Hippocampal formation (tissue), 2 donors: ENCODE measurements at regions not wholly inside any gene's neighbourhood (a gene's known extent, or its start where the extent isn't known, plus 50 kb on each side); places are given as distances from the start of the nearest gene placed in this dataset.

ENCODE experiments used
- DNase-seq, 2 donors: peaks; one replicate each; lab custom pipeline; 2025; lab: John Stamatoyannopoulos, UW

DNA sequence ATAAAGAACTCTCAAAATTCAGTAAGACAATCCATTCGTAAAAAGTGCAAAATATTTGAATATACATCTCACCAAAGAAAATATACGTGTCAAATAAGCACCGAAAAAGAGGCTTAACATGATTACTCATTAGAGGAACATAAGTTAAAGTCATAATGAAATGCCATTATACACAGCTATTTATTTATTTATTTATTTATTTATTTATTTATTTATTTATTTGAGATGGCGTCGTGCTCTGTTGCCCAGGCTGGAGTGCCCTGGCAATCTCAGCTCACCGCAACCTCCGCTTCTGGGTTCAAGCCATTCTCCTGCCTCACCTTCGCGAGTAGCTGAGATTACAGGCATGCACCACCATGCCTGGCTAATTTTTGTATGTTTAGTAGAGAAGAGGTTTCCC, 203.6 kb upstream of the UBASH3B start:
- no peak for DNase-seq

DNA sequence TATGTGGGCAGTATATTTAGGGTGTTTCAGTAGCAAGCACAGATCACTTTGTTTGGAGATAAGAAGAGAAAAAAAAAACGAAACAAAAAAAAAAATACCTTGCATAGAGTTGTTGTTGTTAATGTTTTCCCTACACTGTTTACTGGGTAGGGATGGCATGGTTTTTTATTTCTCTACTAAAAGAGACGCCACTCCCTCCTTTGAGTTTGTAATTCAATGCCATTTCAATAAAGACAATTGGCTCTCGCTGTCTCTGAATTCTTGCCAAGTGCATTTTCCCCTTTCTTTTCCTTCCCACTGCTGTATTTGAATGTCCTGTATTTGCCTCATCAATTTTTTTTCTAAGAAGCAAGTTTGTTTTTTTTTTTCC, 213.9 kb upstream of the UBASH3B start:
- DNase-seq = peak in 1 of 2 donors; percentile 28

DNA sequence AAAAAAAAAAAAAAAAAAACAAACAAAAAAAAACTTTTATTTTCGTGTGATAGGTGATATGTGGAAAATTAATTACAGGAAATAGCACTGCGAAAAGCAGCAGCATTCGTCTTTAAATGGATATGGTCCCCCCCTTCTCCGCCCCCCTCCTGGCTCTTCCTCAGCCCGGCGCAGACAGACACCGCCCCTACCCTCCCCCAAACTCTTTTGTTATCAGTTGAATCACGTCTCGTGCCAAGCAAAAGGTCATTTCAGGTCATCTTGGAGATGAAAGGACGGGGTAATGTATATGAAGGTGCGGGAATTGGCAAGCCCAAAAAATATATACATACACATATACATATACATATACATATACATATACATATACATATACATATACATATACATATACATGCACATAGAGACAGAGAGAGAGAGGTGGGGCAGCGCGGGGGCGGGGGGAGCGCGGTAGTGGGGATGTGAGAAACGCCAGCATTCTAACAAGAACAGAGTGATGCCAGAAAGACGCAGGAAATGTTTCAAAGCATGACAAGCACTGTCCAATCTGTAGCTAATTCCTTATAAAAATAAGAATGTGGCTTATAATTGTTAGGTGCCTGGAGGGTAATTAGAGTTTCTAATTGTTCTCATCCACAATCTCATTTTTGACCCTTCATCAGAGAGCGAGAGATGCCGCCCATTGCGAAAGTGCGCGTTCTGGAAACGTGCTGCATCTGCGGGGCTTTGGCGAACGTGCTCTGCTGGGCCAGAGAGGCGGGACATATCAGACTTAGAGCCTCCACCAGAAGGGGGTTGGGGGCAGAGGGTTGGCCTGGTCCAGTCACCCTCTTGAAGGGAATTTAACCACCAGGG, 214.5 kb upstream of the UBASH3B start:
- peak; percentile 29 to 41 for DNase-seq

DNA sequence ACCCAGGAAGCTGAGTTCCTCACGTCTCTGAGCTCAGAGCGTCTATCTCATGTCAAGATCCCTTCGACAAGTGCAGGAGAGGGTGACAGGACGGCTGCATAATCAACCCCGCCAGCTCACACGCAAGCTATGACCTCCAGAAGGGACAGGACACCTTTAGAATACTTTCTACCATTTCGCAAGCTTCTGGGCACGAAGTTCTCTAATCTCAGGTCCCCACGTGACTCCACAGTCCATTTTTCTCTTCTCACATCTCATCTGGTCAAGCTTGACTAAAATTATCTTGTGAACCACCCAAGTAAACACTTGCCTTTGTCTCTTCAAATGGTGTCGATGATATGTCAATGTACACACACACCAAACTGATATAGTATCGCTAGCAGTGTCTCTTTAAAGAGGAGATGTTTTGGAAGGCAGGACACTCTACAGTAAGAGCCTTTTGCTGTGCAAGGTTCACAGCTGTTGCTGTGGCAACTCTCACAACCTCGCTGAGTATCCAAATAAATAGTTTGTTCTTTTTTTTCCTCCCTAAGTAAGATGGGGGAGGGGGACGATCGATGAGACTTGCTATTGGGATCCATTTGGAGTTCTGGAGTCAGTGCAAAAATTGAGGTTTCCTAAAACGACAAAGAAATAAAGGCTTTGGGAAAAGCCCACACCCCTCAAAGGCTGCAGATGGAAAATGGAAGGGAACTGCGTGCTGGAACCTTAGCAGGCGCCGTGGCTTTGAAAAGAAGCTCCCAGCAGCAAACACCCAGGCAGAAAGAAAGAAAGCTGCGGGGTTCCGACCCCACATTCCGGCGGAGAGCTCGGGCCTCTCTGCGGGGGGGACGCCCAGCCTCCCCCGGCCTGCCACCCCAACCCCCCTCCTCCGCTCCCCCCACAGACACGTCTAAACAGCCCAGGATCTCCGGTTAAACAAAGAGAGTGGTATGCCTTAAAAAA, 215.4 kb upstream of the UBASH3B start:
- peak in 1 of 2 donors; percentile 59 for DNase-seq

DNA sequence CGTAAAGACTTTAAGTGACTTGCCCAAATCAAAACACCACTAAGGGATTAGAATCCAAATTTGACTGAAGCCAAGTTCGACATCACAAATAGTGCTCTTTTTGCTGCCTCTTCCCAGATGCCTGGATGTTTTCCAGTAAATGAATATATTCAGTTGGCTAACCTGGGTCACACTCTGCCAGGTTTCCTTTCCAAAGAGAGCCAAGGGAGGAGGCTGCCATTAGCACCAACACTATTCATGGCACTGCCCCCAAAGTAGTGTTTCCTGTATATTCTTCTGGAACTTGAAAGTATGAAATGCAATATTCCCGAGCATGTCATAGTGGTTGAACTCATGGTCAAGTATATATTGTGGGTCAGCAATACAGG, 219.3 kb upstream of the UBASH3B start:
- DNase-seq = no peak

DNA sequence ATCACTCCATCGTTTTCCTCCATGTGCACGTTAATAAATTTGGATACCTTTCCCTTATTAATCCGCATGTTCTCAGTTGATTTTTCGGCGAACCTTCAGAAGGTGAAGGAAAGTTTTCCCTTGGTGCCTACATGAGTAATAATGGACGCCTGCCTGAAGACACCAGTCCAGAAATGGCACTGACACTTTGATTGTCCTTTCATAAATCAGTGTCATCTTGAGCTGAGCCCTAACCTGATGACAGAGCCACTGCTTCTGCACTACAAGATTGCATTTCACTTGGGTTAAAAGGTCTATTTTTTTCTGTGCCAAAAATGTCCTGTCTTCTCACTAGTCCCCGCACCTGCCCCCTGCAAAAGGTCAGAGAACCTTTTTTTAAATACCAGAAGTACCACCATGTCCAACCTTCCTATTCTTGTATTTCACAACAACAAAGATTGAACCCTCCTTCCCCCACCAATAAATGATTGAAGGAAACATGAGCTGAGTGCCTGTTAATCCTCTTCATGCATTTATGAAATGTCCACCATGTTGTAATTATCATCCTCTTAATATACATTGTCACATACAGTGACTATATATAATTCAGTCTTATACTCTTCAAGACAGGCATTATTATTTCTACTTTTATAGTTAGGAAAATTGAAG, 219.9 kb upstream of the UBASH3B start:
- DNase-seq = no peak

DNA sequence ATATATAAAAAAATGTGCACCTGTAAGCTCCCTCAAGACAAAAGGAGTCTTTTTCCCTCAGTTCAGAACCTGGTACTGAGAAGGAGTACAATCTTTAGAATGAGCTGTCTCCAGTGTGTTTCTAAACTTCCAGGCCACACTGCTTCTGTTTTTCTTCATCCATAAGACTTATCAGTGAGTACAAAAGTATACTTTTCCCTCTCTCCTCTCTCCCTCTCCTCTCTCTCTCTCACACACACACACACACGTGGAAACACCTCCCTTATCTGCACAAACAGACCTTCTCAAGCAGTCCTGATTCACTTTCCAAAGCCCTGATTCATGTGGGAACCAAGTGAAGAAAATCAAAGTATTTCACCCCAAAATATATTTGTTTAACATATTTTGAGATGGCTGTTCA, 220.7 kb upstream of the UBASH3B start:
- DNase-seq = no peak

DNA sequence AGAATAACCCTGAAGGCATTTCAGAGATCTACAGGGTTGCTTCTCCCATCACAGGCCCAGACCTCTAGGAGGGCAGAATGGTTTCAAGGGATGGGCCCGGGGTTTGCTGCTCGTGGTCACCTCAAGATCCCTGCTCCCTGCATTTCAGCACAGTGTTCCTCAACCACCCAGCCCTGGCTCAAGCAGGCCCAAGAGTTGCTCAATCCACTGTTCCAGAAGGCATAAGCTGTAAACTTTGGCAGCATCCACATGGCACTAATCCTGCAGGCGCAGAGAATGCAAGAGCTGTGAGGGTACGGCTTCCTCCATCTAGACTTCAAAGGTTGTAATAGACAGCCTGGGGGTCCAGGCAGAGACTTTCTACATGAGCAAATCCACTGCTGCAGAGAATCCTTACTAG, 225.0 kb upstream of the UBASH3B start:
- no peak for DNase-seq

DNA sequence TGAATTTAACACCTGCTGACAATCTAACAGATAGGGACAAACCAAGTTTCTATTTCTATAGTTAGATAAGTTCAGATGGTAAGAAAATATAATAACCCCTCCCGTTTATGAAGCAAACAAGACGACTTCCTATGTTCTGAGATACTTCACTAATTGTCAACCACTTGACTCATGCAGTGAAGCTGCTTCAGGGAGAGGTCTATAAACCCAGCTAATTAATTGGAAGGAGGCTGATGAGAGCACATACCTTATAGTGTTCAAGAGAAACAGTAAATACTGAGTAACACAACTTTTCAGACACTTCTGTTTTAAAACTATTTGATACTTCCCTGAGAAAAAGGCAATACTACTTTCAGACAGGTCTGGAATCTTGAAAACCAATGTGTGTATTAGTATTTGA, 229.4 kb upstream of the UBASH3B start:
- DNase-seq = no peak

DNA sequence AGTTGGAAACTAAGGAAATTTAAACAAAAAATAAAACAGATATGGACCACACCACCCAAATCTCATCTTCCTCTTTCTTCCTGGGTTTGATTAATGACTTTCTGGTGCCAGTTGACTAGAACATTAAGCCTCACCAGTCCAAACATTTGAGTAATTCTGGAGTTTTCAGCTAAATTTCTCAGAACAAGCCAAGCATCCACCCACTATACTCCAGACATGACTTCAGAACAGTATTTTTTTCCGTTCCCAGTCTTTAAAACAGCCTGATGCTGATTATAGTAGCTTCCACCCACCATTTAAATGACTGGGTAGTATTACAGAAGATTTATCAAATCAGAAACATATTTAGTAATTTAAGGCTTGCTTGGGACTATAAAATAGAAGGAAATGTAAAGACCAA, 230.9 kb upstream of the UBASH3B start:
- DNase-seq = no peak

DNA sequence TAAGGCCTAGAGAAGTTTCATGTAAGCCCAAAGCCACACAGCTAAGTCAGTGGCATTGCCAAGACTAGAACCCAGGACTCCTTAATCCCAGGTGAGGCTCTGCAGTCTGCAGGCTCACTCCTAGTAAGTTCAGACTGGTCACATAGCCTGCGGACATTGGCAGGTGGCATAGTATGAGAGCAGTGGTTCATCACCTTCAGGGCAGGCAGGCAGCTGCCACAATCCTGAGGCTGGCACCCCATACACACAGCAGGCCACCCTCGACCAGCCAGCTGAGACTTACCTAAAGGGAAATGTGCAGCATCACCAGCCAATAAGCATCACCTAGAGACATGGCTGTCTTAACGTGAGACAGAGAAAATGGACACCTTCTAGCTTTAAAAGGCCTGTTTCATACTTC, 231.6 kb upstream of the UBASH3B start:
- DNase-seq = no peak

DNA sequence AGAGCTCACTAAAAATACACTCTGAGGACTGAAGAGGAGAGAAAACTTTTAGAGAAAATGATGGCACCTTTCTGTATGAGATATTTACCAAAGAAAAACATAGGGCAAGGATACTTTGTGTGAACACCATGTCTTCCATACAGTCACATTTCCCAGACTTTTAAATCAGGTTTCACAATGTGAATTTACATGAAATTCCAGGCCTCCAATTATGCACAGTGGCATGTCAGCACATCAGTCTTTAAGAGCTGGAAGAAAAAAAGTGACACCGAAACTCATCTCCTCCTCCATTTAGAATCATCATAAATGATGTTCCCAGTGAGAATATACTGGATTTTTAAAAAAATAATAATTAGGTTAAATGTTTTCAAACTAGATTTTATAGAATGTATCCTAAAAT, 232.2 kb upstream of the UBASH3B start:
- DNase-seq = no peak

DNA sequence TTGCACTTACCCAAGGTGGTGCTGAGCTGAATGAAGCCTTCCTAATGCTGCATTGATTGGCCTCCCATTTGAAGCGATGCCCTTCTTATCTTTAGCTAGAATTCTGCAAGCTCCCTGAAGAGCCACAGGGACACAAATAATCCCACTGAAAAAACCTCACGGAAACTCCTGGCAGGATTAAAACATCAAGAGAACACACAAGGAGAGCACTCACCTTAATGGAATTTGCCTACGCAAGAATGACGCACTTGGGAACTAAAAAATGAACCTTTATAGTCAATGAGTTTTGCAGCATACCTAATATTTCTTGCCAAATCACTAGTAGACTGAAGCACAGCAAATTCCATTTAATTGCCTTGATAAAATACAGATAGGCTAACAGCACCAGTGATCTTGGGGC, 232.8 kb upstream of the UBASH3B start:
- no peak for DNase-seq

DNA sequence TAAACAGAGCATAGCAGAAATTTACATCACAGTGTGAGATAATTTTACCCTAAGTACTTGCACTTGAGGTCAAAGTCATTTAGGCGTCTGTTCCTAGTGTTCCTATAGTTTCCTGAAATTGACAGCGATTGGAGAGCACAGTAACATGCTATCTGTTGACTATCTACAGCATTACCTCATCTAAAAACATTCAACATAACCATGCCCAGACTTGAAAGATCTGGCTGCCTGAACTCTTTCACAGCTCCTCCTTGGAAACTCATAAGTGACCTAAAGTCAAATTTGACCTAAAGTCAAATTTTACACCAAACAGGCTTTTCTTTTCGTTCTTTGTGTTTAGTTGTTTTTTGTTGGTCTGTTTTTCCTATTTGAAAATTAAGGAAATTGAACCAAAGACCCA, 233.8 kb upstream of the UBASH3B start:
- DNase-seq = no peak

DNA sequence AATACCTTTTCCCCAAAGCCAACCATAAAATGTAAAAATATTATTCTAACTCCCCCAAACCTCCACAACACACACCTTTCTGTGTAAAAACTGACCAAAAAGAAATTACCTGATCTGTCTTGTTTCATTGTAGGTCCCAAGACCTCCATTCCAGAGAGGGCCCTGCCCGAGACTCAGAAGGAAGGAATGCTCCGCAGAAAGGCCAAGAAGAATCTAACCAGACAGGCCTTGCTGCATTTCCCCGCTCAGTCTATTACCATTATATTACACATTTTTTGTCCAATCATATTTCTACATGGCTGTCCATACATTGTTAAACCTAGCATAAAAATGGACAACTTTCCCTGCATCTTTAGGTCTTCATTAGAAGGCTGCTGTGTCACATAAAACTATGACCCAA, 237.5 kb upstream of the UBASH3B start:
- no peak for DNase-seq

DNA sequence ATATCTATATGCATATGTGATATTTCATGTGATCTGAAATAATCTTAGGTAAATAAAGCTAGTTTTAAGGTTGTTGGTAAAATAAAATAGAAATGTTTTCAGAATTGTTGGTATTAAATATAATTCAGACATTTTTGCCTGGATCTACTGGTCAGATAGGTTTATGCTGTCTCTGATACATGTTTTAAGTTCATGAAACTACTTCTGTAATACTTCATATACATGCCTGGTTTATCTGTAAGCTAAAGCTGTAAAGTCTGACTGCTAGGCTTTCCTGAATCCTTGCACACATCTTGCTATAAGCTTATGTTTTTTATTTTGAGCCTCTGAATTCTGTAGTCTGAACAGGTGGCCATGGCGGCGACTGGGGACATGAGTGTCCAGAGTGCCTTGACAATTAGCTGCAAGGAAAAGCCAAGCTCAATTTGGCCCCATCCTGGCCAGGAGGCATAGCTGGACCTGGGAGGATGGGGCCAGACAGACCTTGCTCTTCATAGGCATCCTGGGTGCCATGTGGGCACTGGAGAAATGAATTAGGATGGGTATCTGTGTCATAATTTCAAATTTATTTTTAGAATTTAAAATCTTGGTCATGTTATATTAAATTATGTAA, 241.0 kb upstream of the UBASH3B start:
- DNase-seq = no peak

DNA sequence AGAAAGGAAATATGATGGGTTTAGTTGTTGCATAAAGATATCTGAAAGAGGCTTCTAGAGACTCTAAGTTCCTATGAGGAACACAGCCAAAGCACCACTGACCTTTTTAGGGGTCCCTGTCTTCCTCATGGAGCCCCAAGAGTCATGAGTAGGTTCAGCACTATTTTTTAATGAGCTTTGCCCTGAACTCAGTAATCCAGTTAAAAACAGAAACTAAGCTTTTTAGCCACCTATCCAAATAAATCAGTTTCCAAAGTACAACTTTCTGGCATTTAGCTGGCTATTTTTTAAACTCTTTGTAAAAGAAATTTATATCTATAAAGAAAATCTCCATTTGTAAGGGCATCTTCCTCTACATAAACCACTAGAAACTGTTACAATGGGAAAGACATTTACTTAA, 241.8 kb upstream of the UBASH3B start:
- no peak for DNase-seq

DNA sequence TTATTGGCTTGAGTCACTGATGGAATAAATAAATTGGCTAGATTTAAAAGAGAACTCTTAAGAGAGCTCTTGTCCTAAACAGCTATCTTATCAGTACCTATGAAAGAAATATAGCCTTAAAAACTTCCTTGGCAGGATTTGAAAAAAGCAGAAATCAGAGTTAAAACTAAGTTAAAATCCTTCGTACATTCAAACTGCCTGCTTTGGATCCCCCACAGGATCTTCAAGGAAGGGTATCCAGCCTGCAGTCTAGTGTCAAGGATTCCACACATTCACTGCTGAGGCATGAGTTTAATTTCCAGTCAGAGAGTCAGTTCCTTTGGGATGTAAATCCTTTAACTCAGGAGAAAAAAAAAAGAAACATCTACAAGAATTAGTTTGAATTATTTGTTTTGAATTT, 242.9 kb upstream of the UBASH3B start:
- no peak for DNase-seq

DNA sequence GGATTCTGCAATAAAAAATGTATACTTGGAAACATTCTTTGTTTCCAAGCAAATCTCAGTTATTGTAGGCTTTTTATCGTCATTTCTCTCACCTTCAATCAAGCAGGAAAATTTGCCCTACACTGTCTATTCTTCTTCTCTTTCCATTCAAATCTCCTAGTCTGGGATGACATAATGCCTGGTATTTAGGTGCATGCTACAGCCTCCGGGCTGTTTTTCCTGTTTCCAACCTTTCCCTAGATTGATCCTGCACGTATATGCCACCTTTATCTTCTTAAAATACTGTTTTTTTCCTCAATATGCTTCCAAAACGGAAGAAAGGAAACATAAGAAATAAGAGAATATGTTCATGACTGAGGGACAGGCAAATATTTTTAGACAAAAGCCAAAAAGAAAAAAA, 249.1 kb upstream of the UBASH3B start:
- DNase-seq = no peak

DNA sequence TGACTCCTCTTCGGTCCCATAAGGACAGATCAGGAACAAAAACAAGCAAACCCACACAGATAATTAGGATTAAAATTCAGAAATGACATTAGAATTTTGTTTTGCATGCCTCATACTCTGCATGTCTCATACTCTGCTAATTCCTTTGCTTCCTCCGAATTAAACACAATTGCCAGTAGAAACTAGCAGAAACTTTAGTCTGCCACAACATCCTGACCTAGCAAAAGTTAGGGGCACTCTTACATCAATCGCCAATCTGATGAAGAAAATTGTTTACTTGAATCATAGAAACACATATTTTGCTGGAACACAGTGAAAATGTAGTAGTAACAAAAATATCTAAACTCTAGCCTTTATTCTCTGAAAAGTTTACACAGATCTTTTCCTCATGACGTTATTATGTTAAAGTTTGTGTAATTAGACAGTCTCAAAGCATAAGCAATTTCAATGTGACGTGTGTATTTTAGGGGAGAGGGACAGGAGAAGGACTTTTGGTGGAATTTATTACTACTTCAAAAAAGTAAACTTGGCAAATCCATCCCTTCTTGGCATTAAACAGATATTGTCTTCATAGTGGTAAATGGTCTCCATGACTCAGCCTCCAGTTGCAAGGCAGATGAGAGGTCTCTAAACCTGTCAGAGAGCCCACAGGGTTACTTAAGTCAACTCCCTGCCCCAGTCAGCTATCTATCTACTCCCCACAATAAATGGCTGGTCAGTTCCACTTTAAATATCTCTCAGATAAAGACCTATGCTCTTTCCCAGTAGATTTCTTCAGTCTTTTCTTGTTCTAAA, 249.8 kb upstream of the UBASH3B start:
- DNase-seq = no peak

DNA sequence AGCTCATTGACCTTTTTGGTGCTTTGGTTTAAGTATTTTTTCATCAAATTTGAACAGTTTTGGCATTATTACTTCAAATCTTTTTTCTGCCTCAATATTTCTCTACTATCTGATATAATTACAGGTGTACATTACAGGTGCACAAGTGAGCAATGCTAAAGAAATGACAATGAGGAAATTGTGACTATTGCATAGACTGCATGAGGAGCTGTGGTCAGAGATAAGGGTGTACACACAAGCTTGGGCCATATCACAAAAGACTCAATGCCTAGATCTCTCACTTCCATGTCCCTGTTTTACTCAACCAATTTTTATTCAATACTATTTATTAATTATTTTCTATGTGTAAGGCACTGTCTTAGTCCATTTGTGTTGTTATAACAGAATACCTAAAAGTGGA, 251.0 kb upstream of the UBASH3B start:
- no peak for DNase-seq
